ENCODE measurements at regions not wholly inside any gene's neighbourhood (a gene's known extent, or its start where the extent isn't known, plus 50 kb on each side); places are given as distances from the start of the nearest gene placed in this dataset.
"Not testable (repeated sequence)": the region's sequence is repeated elsewhere in the genome, so short reads cannot be mapped to it uniquely, and the experiment has no call there.

GRCh38 chr9:34907044-34907443, 51.0 kb upstream of the PHF24 start:
- DNase-seq = no peak

GRCh38 chr9:34899535-34900158, 58.4 kb upstream of the PHF24 start:
- DNase-seq = peak; percentile 87

DNA sequence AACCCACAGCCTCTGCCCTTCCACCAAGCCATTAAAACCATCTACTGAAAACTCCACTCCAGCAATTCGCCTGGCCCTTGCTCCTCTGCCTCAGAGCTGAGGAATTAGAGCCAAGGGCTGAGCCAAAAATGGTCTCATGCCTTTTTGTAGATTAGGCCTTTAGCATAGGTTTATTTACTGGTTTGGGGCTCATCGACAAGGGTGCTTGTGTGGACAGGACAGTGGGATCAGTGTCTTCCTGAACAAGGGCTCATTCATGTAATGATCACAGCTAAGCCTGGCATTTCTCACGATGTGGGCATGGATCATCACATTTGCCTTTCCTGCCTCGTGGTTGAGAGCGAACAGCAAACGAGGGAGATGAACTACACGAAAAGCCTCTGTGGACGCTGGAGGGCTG, 59.2 kb upstream of the PHF24 start:
- no peak for DNase-seq

GRCh38 chr9:34896112-34896511, 62.0 kb upstream of the PHF24 start:
- DNase-seq = peak; percentile 4

- no peak for DNase-seq
Measured at GRCh38 chr9:34892886-34893285, 65.2 kb upstream of the PHF24 start.

GRCh38 chr9:34891386-34891785, 66.7 kb upstream of the PHF24 start:
- no peak for DNase-seq

DNA sequence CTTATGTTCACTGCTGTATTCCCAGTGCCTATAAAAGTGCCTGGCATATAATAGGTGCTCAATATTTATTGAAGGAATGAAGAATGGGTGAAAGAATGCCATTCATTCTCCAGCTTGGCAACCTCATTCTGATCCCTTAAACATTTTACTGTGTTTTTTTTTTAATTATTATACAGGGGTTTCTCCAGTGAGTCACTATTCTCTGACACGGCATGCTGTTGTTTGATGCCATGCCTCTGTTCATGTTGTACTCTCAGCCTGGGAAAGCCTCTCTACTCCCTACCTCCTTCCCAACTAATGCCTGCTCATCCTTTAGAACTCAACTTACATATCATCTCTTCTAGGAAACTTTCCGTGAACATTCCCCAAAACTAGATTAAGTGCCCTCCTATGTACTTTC, 70.2 kb upstream of the PHF24 start:
- DNase-seq = no peak

DNA sequence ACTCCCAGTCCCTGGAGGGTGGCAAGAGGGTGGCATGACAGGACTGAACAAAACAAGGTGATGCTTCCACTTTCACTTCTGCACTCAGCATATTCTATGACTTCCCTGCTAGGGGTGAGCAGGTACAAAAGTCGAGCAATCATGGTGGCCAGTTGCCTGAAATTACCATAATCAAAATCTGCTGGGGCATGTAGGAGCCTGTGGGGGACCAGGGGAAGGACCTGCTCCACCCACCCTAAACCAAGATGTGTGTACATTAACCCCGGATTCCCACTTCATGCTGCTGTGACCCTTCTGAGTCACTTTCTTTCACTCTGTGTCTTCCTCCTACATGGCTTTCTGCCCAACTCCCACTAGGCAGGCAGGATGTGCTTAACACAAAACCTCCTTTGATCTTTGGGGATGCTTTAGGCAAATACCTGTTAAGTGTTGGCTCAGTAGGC, 73.3 kb upstream of the PHF24 start:
- no peak for DNase-seq

DNA sequence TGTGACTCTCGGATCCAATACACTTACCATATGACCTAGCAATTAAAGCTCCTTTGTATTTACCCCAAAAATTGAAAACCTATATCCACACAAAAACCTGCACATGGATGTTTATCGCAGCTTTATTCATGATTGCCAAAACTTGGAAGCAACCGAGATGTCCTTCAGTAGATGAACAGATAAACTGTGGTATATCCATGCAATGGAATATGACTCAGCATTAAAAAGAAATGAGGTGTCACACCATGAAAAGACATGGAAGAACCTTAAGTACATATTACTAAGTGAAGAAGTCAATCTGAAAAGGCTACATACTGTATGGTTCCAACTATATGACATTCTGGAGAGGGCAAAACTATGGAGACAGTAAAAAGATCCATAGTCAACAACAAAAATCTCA, 82.0 kb upstream of the PHF24 start:
- no peak for DNase-seq

- peak; percentile 37 for DNase-seq
Measured at GRCh38 chr9:34869390-34869789, 88.7 kb upstream of the PHF24 start.

DNA sequence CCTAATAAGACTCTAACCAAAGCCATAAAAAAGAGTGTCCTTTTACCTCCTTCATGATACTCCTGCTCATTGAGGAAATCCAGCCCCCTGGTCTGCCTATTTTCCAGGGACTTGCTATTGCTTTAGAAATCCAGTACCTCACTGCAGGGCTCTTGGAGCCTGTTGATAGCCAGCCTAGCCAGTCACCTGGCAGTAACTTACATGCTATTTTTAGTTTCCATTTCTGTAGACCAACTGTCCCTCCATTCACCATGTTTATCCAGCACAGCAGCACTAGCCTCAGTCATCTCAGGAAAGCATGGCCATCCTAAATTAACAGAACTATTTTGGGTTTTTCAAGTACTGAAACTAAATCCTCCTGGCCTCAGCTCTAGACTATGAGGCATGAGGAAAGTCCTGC, 91.5 kb upstream of the PHF24 start:
- no peak for DNase-seq

GRCh38 chr9:34863426-34863825, 94.7 kb upstream of the PHF24 start:
- DNase-seq = no peak

DNA sequence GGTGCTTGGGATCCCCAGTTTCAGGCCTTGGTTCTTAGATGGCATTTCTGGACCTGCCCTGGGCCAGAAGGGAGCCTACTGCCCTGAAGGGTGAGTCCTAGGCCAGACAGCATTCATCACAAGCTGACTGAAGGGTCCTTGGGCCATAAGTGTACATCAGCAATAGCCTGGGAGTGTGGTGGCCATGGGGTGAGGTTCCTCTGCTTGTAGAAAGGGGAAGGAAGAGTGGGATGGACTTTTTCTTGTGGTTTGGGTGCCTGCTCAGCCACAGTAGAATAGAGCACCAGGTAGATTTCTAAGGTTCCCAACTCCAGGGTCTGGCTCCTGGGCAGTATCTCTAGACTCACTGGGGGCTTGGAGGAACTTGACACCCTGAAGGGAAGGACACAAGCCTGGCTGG, 95.2 kb upstream of the PHF24 start:
- DNase-seq = no peak

DNA sequence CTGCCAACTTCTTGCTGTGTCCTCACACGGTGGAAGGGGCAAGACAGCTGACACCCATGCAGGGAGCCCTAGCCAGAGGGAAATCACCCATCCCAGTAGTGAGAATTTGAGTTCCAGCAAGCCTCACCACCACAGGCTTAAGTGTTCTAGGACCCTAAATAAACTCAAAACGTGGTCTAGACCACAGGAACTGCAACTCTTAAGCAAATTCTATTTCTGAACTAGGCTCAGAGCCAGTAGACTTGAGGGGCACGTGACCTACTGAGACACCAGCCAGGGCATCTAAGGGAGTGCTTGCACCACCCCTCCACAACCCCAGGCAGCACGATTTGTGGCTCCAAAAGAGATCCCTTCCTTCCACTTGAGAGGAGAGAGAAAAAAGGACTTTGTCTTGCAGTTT, 96.0 kb upstream of the PHF24 start:
- DNase-seq = no peak

GRCh38 chr9:34855016-34855415, 103.1 kb upstream of the PHF24 start:
- not testable (repeated sequence) for DNase-seq

DNA sequence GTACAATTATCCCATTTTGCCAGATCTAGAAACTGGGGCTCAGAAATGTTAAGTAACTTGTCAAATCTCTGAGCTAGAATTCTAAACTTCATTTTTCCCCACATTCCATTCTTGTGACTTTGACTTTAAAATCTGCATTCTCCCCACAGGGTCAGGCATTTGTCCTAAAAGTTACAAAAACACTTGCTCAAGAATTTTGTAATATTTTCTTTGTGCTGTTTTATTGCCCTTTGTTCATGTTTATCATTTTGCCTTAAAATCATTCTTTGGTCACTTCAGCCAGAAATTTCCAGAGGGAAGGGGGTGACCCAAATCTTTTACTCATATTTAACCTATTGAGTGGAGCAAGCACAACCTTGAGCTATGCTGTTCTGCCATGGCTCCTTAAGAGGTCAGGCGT, 120.1 kb upstream of the CCL21 start:
- DNase-seq = no peak

DNA sequence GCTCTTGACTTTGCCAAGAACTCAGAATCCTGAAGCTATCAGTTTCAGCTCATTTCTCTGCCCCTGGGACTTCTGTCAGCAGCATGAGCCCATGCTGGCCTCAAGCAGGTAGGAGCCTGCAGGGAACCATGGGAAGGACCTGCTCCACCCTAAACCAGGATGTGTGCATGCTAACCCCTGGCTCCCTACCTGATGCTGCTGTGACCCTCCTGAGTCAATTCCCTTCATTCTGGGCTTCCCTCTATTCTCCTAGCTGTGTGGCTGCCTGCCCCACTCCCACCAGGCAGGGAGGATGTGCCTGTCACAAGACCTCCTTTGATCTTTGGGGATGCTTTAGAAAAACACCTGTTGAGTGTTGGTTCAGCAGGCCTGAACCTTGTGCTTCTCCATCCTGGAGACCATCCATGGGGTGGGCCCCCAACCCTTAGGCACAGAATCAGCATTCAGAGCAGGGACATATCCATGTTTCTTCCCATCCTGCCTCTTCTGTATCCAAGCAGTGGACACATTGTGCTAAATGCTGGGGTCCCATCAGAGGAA, 117.1 kb upstream of the CCL21 start:
- DNase-seq = no peak

- no peak for DNase-seq
Measured at GRCh38 chr9:34825775-34826174, 115.8 kb upstream of the CCL21 start.

DNA sequence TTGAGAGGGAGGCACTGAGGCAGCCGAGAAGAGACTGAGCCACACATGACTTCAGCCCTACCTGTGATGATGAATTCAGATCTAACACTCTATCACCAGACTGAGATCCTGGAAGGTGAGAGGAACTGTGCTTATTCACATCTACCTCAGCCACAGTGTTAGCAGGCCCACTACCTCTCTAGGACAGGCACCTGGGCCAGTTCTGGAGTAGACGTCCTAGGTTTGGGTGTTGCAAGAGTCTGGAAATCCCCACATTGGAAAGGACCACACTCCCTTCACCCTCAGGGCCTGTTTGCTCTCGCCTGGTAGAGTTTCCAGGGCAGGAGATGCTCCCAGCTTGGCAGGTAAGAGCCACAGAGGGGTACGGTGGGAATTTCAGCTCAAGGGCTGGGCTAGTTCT, 113.8 kb upstream of the CCL21 start:
- DNase-seq = no peak

DNA sequence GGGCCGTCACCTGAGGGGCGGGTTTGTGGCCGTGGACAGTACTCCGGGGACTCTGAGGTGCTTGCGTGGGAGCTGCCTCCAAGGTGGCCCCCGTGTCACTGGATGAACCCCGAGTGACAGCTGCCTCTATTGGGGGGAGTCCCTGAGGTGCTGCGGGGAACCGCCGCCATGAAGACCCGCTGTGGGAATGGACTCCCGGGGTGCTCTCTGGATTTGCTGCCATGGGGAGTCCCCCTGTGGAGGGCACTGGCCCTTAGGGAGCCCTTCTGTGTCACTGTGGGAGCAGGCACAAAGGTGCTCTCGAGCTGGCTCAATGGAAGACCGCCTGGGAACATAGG, 100.2 kb upstream of the CCL21 start:
- no peak for DNase-seq

- DNase-seq = peak; percentile 41
Measured at GRCh38 chr9:34809504-34810186, 99.7 kb upstream of the CCL21 start.

DNA sequence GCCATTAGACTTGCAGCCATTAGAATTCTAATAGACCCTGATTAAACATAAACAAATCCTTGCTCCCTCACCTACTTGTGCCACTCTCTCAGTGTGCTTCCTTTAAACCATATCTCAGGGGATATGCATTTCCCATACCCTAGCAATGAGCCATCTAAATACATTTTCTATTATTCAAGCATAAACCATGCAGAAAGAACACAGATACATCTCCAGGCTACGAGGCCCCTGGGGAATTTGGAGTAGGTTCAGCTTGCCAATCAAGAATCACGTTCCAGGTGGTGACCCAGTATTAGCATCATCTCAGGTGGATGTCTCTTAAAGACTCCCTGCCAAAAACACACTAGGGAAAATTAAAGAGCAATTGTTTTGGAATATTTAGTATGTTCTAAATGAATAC, 93.0 kb upstream of the CCL21 start:
- no peak for DNase-seq

- DNase-seq = no peak
Measured at GRCh38 chr9:34797367-34797766, 87.4 kb upstream of the CCL21 start.

- DNase-seq = no peak
Measured at GRCh38 chr9:34796924-34797323, 87.0 kb upstream of the CCL21 start.

DNA sequence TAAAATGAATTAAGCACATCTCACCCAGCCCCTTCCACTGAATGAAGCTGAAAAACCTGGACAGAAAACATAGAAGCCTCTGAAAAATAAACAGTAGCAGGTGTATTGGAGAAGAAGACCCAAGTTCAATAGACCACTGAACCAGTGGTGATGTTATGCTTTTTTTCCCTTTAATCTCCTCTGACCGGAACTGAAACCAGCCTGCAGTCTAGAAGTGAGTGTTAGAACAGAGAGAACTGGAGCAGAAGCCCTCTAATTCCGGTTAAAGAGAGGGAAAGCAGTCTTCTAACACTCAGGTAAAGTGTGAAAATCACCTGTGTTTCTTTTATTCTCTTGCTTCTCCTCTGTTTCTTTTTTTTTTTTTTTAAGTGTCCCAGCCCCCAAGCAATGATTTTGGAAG, 83.5 kb upstream of the CCL21 start:
- no peak for DNase-seq

All from dermis blood vessel endothelial cell (primary cell).